ENCODE measurements at regions not wholly inside any gene's neighbourhood (a gene's known extent, or its start where the extent isn't known, plus 50 kb on each side); places are given as distances from the start of the nearest gene placed in this dataset.
"Not testable (repeated sequence)": the region's sequence is repeated elsewhere in the genome, so short reads cannot be mapped to it uniquely, and the experiment has no call there.

- ChIA-PET CTCF (no interaction called here), POLR2A (no interaction called here)
Observed at GRCh38 chr18:56289381-56289780, 349.0 kb downstream of the TXNL1 start.

- ChIA-PET POLR2A (no interaction called here), CTCF (no interaction called here)
Observed at GRCh38 chr18:56286775-56287325, 351.5 kb downstream of the TXNL1 start.

- CTCF ChIA-PET = no interaction called here
- POLR2A ChIA-PET = no interaction called here
Observed at GRCh38 chr18:56285387-56286065, 352.9 kb downstream of the TXNL1 start.

GRCh38 chr18:56284319-56284718 is 354.1 kb downstream of the TXNL1 start:
- ChIA-PET CTCF (no interaction called here), POLR2A (no interaction called here)

DNA sequence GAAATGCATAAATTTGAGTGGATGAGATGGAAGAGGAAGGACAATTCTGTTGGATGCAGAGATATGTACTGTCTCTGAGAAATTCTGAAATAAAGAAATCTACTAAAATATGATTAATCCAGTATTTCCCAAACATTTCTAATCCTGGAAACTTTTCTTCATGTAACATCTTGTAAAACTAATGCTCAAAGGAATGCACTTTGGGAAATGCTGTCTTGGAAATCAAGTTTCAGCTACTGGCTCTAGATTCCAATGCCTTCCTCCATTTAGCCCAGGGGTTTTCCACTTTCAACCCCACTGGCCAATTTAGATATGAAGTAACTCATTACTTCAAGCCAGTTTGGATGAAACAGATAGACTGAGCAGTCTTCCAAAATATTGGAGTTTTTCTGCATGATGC is 355.1 kb downstream of the TXNL1 start:
- ChIA-PET POLR2A (no interaction called here), CTCF (no interaction called here)

GRCh38 chr18:56282234-56283104 is 355.9 kb downstream of the TXNL1 start:
- CTCF ChIA-PET = no interaction called here
- POLR2A ChIA-PET = no interaction called here

- POLR2A ChIA-PET, CTCF ChIA-PET: not testable (repeated sequence)
Observed at GRCh38 chr18:56279816-56280215, 358.6 kb downstream of the TXNL1 start.

GRCh38 chr18:56278421-56279003 is 359.9 kb downstream of the TXNL1 start:
- POLR2A ChIA-PET = no interaction called here
- CTCF ChIA-PET = no interaction called here

DNA sequence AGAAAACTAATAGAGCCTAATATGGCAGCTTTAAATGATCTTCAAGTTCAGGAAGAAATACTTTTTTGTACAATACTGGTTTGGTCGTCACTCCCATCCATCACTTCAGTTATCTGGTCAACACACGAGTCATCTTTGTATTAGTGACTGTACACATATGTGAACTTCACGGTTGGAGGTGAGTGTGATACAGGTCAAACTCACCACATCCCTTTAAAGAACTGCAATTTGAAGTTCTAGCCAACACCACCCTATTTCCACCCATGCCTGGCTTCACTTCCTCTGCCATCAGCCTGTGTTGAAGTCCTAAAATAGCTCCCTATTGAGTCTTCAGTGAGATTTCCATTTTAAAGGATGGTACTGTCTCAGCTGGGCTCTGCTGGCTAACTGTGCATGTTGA is 361.9 kb downstream of the TXNL1 start:
- ChIA-PET POLR2A (no interaction called here), CTCF (no interaction called here)

DNA sequence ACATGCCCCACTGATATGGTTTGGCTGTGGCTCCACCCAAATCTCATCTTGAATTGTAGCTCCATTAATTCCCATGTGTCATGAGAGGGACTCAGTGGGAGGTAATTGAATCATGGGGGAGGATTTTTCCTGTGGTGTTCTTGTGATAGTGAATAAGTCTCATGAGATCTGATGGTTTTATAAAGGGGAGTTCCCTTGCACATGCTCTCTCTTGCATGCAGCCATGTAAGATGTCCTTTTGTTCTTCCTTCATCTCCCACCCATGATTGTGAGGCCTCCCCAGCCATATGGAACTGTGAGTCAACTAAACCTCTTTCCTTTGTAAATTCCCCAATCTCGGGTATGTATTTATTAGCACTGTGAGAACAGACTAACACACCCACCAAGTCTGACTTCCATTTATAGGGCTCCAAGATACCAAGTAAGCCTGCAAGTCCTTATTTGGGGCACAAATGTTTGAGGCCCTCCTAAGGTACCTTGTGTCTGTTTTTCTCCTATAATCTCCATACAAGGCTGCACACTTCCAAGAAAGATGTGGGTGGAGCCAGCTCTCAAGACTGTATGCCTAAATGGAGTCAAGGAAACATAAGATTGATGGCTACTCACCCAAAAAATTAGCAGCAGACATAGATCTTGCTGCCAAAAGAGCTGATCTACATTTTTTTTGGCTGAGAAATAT is 364.7 kb downstream of the TXNL1 start:
- POLR2A ChIA-PET = no interaction called here

GRCh38 chr18:56270671-56271250 is 367.6 kb downstream of the TXNL1 start:
- POLR2A ChIA-PET = no interaction called here
- CTCF ChIA-PET = no interaction called here

More for the DNA sequence above, 364.7 kb downstream of the TXNL1 start:
- CTCF ChIA-PET = no interaction called here

DNA sequence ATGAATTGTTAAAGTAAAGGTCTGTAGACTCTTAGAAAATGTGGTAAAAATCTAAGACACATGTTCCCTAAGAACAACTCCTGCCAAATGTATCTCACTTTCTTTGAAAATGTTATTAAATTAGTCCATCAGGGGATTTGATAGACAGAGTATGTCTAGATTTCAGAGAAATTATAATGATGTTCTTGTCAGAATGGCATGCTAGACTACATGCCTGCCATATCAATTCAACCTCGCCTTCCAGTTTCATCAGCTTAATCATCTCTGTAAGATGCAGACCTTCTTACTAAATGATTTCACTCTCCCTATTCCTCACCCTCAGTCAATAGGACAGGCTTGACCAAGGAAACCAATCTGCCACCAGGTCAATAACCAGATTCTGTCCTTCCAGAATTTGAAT is 368.4 kb downstream of the TXNL1 start:
- ChIA-PET POLR2A (no interaction called here), CTCF (no interaction called here)

DNA sequence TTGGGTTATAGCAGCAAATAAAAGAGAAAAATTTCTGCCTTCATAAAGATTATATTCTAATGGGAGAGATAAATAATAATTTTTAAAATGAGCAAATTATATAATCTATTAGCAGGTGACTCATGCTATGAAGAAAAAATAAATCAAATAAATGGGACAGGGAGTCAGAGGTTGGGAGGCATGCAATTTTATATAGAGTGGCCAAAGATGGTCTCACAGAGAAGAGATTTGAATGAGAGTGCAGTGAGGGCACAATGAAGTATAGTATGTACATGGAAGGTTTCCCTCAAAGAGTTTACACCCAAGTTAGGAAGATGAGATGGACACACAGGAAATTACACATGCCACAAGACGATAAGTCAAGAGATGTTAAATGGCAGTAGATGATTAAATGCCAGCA is 369.4 kb downstream of the TXNL1 start:
- POLR2A ChIA-PET = no interaction called here

DNA sequence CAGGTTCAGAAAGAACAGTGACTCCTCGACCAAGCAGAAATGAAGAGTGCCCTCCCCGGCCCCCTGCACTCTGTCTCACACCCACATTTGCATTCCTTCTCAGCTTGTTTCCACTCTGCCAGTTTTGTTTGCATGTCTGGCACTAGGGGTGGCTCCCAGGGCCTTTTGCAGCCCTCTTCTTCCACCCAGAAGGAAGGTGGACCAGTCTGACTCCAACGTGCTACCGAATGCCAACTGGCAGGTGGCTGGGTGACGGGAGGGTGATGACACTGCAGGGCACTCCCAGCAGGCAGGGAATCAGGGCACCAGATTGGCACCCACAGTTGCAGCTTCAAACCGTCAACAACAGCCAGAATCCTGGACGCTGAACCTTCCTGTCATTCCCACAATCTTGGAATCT is 371.1 kb downstream of the TXNL1 start:
- POLR2A ChIA-PET = no interaction called here
- CTCF ChIA-PET = no interaction called here

More for the DNA sequence above, 369.4 kb downstream of the TXNL1 start:
- CTCF ChIA-PET = no interaction called here

- POLR2A ChIA-PET = no interaction called here
- CTCF ChIA-PET = no interaction called here
Observed at GRCh38 chr18:56258178-56258577, 380.2 kb downstream of the TXNL1 start.

DNA sequence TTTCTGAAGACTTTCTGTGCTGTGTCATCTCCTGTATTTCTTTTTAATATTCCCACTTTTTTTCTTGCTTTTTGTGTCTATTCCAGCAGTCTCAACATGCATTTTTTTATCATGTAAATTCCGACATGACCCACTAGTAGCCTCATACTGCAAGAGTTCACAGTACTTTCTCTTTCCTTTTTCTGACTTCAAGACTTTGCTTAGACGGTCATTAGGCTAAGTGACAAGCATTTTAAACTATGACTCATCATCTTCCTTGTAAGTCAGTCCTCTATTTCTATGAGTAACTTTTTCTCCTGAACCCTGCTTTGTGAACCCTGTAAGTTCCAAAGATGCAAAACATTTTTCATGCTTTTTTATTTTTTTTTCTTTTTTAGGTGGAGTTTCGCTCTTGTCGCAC is 381.2 kb downstream of the TXNL1 start:
- CTCF ChIA-PET = no interaction called here
- POLR2A ChIA-PET = no interaction called here

GRCh38 chr18:56256659-56257058 is 381.7 kb downstream of the TXNL1 start:
- ChIA-PET CTCF (no interaction called here), POLR2A (no interaction called here)

GRCh38 chr18:56255381-56255780 is 383.0 kb downstream of the TXNL1 start:
- CTCF ChIA-PET = no interaction called here
- POLR2A ChIA-PET = no interaction called here

GRCh38 chr18:56252456-56252855 is 385.9 kb downstream of the TXNL1 start:
- ChIA-PET CTCF (no interaction called here), POLR2A (no interaction called here)

GRCh38 chr18:56248610-56249235 is 389.7 kb downstream of the TXNL1 start:
- ChIA-PET POLR2A (no interaction called here), CTCF (no interaction called here)
